ENCODE measurements at regions not wholly inside any gene's neighbourhood (a gene's known extent, or its start where the extent isn't known, plus 50 kb on each side); places are given as distances from the start of the nearest gene placed in this dataset.

- TF ChIP-seq CTCF (IDR thresholded peaks at IDR 0.05), result no peak
- DNase-seq (ENCODE audit: low spot score in 2 of 2), result no peak
- H3K9me3 ChIP-seq, result no peaks in the 10 kb centered on the region
- no peaks in the 10 kb centered on the region for H3K27me3 ChIP-seq
- H3K36me3 ChIP-seq, result no peaks in the 10 kb centered on the region
- H3K27ac ChIP-seq, result no peak overlapping the region
- H3K4me1 ChIP-seq, result no peaks in the 10 kb centered on the region
- intact Hi-C loops (cut with DNase I), result loop anchor here (10.0 kb wide), 1 partner anchor 724 kb away; no protein-coding TSS in a partner anchor
- H3K4me3 ChIP-seq, result no peak overlapping the region
Observed at GRCh38 chr10:58068809-58069208, 198.9 kb downstream of the IPMK start.

- no peaks in the 10 kb centered on the region for H3K9me3 ChIP-seq
- H3K4me3 ChIP-seq, result no peak overlapping the region
- no peaks in the 10 kb centered on the region for H3K36me3 ChIP-seq
- intact Hi-C loops (cut with DNase I), result loop anchor here (10.0 kb wide), 1 partner anchor 722 kb away; no protein-coding TSS in a partner anchor
- H3K27me3 ChIP-seq, result no peaks in the 10 kb centered on the region
- no peak for DNase-seq (ENCODE audit: low spot score in 2 of 2)
- no peaks in the 10 kb centered on the region for H3K4me1 ChIP-seq
- TF ChIP-seq CTCF (IDR thresholded peaks at IDR 0.05), result no peak
- no peak overlapping the region for H3K27ac ChIP-seq
Observed at GRCh38 chr10:58066979-58067378, 200.7 kb downstream of the IPMK start.

GRCh38 chr10:58066126-58066525 is 201.6 kb downstream of the IPMK start:
- Histone ChIP-seq H3K9me3 (no peaks in the 10 kb centered on the region), H3K36me3 (no peaks in the 10 kb centered on the region), H3K4me3 (no peak overlapping the region), H3K27ac (no peak overlapping the region), H3K4me1 (no peaks in the 10 kb centered on the region), H3K27me3 (no peaks in the 10 kb centered on the region)
- TF ChIP-seq CTCF (IDR thresholded peaks at IDR 0.05), result no peak
- DNase-seq (ENCODE audit: low spot score in 2 of 2), result no peak
- intact Hi-C loops (cut with DNase I), result loop anchor here (10.0 kb wide), 1 partner anchor 721 kb away; no protein-coding TSS in a partner anchor

GRCh38 chr10:58065529-58065815 is 202.2 kb downstream of the IPMK start:
- Histone ChIP-seq H3K36me3 (no peaks in the 10 kb centered on the region), H3K27ac (no peak overlapping the region), H3K4me1 (no peaks in the 10 kb centered on the region), H3K9me3 (no peaks in the 10 kb centered on the region), H3K4me3 (no peak overlapping the region), H3K27me3 (no peaks in the 10 kb centered on the region)
- TF ChIP-seq CTCF (IDR thresholded peaks at IDR 0.05), result no peak
- intact Hi-C loops (cut with DNase I), result loop anchor here (10.0 kb wide), 1 partner anchor 721 kb away; no protein-coding TSS in a partner anchor
- DNase-seq (ENCODE audit: low spot score in 2 of 2), result no peak

- TF ChIP-seq CTCF (IDR thresholded peaks at IDR 0.05), result peak in 2 of 3 experiments; percentile 37 to 53
- Histone ChIP-seq H3K36me3 (no peaks in the 10 kb centered on the region), H3K9me3 (no peaks in the 10 kb centered on the region), H3K4me3 (no peak overlapping the region), H3K4me1 (no peaks in the 10 kb centered on the region), H3K27ac (no peak overlapping the region), H3K27me3 (no peaks in the 10 kb centered on the region)
- intact Hi-C loops (cut with DNase I), result loop anchor here (10.0 kb wide), 1 partner anchor 720 kb away; no protein-coding TSS in a partner anchor
- DNase-seq (ENCODE audit: low spot score in 2 of 2), result no peak
Observed at GRCh38 chr10:58064714-58065528, 202.8 kb downstream of the IPMK start.
